NCI-H524 (cell line): ENCODE measurements at regions not wholly inside any gene's neighbourhood (a gene's known extent, or its start where the extent isn't known, plus 50 kb on each side); places are given as distances from the start of the nearest gene placed in this dataset.

ENCODE experiments used
- DNase-seq, 2 experiments: peaks; one replicate each; lab custom pipeline; 2025; lab: John Stamatoyannopoulos, UW

GRCh38 chr4:108272561-108272960 lies 103.8 kb upstream of the LEF1 start:
- DNase-seq: no peak

- DNase-seq: no peak
Observed at GRCh38 chr4:108272046-108272445, 103.3 kb upstream of the LEF1 start.

GRCh38 chr4:108270466-108271450 lies 102.0 kb upstream of the LEF1 start:
- no peak for DNase-seq

DNA sequence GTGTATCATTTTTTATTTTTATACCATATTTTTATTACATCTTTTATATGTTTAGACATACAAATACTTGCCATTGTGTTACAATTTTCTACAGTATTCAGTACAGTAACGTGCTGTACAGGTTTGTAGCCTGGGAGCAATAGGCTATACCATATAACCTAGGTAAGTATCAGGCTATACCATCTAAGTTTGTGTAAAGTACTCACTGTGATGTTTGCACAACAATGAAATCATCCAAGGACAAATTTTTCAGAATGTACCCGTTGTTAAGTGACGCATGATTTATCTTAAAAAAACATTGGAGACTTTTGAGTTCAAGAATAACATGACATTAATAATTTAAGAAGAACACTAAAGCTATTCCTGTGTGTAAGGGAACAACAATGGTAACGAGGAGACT lies 96.0 kb upstream of the LEF1 start:
- DNase-seq: no peak

- no peak for DNase-seq
Observed at GRCh38 chr4:108263057-108263456, 94.3 kb upstream of the LEF1 start.

DNA sequence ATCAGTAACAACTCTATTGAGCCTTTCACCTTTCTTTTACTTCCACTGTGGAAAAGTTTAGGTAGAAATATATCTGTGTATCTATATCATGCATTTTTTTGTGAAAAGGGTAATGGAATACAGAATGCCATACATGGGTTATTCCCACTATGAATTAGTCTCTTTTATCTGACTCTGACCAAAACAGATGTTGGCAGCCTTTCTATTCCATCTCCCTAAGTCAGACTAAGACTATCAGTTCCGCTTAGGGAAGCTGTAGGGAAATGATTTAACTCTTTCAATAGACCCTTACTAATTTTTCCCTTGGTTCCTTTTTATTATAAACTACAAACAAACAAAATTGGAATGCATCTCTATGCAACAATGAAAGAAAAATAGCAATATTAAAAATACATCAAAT lies 92.3 kb upstream of the LEF1 start:
- no peak for DNase-seq

DNA sequence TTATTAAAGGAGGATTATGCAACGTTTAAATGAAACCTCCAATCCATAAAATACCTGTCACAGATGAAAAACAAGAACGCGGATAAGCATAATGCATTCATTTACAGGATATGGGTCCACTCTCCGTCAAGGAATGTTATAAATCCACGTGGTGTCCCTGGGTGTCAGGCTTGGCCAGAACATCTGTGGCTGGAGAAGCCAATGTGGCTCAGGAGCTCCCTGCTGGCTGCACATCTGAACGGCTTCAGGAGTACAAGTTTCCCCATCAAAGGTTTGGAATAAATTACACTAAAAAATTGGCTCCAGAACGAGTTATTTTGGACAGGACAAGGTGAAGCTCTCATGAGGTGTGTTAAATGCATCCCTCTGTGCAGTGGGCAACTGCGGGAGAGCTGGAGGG lies 87.8 kb upstream of the LEF1 start:
- no peak for DNase-seq

DNA sequence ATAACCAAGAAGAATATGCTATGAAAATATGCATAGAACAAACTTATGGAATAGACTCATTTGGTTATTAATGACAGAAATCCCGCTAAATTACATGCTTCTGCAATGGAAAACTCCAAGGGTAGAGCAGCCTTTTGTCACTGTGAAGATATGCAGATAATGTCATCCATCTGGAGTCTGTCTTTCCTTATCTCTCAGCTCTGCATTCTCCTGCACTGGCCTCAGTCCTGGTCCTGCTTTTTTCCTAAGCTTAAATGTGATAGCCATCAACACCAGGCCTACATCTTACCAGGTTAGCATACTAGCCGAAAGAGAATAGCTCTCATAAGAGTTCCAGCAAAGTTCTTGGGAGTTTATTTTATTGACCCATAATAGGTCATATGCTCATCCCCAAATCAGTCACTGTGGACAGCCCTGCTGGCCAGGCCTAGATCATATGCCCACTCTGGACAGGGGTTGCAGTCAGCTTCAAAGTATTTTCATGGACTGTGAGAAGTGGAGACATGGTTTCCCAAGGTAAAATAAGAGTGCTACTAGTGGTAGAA lies 86.5 kb upstream of the LEF1 start:
- no peak for DNase-seq

DNA sequence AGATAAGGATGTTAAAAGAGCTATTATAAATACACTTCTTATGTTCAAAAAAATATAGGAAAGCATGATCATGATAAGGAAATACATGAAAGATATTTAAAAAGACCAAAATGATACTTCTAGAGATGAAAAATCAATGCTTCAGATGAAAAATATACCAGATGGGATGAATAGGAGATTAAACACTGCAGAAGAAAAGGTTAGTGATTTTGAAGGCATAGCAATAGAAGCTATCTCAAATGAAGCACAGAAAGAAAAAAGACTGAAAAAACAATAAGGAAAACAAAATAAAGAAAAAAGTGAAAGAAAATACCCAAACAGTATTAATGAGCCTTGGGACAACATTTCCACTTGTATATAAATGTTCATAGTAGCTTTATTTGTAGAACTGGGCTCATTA lies 80.7 kb upstream of the LEF1 start:
- DNase-seq: no peak

DNA sequence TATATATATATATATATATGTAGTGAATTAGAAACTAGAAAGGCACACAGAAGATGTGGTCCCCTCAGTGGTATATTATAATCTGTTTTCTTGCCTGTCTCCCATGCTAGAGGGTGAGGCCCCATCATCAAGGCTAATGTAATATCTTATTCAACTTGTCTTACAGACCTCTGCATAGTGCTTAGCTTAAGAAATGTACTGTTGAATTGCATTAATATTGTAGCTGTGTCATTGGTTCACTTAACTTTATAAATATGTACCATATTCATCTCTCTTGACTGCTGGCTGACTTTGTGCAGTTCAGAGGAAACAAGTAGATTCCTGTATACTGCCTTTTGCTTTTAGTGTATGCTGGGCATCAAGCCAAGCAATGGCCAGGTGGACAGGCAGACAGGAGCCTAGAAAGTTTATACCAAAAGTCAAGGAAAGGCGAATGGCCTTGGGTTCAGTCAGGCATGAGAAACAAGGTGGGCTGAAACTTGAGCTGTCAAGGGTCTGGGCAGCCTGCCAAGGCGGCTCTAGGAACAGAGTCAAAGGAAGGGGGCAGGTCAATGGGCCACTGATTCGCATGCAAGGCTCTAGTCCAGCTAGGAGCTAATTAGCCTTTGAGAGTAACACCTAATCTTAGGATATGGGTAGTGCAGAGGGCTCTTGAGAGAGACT lies 78.8 kb upstream of the LEF1 start:
- DNase-seq: peak; percentile 86 to 88

DNA sequence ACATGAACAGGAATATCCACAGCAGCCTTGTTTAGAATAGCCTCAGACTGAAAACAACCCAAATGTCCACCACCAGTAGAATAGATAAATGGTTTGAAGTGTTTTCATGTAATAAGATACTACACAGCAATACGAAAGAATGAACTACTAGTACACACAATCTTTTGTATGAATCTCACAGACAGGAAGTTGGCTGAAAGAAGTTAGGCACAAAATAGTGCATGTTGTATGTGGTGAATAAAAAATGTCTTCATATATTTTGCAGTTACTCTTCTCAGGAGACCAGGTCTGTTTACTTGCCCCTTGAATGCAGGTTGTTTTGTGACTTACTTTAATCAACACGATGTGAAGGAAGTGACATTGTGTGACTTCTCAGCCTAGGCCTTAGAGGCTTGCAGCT lies 75.9 kb upstream of the LEF1 start:
- DNase-seq: no peak

- DNase-seq: no peak
Observed at GRCh38 chr4:108240366-108240765, 71.6 kb upstream of the LEF1 start.

- DNase-seq: no peak
Observed at GRCh38 chr4:108237693-108238092, 69.0 kb upstream of the LEF1 start.

DNA sequence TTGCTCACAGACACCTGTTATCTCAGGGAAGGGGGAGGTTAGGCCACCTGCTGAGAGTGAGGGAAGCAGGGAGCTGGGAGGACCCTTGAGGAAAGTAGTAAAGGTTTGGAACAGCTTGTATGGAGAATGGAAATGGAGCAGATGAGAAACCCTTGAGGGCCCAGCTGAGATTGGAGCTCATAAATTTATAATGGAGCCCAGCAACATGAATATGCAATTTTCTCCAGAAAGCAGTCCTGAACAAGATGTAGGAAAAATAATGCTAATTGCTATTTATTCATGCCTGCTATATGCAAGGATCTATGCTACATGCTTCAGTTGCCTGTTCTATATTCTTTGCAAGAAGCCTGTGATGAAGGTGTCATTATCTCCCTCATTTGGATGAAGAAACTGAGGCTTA lies 67.5 kb upstream of the LEF1 start:
- DNase-seq: no peak

- no peak for DNase-seq
Observed at GRCh38 chr4:108227923-108228322, 59.2 kb upstream of the LEF1 start.

GRCh38 chr4:108224611-108225053 lies 55.9 kb upstream of the LEF1 start:
- DNase-seq: peak in 1 of 2 experiments; percentile 3

DNA sequence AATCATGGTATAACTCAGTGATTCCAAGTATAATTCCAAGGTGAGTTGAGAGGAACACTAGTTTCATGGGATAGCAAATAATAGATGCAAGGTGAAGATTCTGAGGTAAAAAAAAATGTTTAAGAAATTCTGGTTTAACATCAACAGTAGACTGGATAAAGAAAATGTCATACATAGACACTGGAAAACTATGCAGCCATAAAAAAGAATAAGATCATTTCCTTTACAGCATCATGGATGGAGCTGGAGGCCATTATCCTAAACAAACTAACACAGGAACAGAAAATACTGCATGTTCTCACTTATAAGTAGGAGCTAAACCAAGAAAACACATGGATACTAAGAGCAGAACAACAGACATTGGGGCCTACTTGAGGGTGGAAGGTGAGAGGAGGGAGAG lies 54.6 kb upstream of the LEF1 start:
- DNase-seq: no peak

- DNase-seq: no peak
Observed at GRCh38 chr4:108219998-108220397, 51.3 kb upstream of the LEF1 start.
